ENCODE measurements at regions not wholly inside any gene's neighbourhood (a gene's known extent, or its start where the extent isn't known, plus 50 kb on each side); places are given as distances from the start of the nearest gene placed in this dataset.

DNA sequence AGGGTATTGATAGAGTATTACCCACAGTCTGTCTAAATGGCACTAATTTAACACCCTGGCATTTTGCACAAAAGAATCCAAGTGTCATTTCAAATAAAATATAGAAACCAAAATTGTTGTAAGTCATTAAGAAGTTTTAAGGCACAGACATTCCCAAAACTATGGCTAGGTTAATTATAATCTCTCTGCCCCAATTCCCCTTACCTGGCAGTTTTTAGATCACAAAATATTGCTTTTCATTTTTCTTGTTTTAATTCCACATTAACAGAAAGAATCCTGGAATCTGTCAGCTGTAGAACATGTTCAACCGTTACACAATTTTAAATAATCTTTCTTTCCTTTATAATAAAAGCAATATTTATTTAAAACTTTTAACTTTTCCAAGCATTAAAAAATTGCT lies 56.1 kb upstream of the PALS2 start:
- 80 to 88% (median 85%) methylated on average over 1 of the region's 1 CpG for WGBS, 3 donors
- intact Hi-C loops (cut with DNase I): no loop called here
- TF ChIP-seq, protein P1, sequence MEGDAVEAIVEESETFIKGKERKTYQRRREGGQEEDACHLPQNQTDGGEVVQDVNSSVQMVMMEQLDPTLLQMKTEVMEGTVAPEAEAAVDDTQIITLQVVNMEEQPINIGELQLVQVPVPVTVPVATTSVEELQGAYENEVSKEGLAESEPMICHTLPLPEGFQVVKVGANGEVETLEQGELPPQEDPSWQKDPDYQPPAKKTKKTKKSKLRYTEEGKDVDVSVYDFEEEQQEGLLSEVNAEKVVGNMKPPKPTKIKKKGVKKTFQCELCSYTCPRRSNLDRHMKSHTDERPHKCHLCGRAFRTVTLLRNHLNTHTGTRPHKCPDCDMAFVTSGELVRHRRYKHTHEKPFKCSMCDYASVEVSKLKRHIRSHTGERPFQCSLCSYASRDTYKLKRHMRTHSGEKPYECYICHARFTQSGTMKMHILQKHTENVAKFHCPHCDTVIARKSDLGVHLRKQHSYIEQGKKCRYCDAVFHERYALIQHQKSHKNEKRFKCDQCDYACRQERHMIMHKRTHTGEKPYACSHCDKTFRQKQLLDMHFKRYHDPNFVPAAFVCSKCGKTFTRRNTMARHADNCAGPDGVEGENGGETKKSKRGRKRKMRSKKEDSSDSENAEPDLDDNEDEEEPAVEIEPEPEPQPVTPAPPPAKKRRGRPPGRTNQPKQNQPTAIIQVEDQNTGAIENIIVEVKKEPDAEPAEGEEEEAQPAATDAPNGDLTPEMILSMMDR (IDR thresholded peaks at IDR 0.05): no peak
- Histone ChIP-seq H3K27me3 (ENCODE audit: insufficient read depth in 3 of 3, low read length in 2 of 3) (no peaks in the 10 kb centered on the region), H3K4me3 (no peak overlapping the region), H3K36me3 (ENCODE audit: insufficient read depth in 1 of 2, low read depth in 1 of 2) (no peaks in the 10 kb centered on the region), H3K27ac (no peak overlapping the region), H3K4me1 (peaks cover 2% of the 10 kb centered on the region), H3K9me3 (no peaks in the 10 kb centered on the region)
- ATAC-seq (no peak), DNase-seq (no peak)

DNA sequence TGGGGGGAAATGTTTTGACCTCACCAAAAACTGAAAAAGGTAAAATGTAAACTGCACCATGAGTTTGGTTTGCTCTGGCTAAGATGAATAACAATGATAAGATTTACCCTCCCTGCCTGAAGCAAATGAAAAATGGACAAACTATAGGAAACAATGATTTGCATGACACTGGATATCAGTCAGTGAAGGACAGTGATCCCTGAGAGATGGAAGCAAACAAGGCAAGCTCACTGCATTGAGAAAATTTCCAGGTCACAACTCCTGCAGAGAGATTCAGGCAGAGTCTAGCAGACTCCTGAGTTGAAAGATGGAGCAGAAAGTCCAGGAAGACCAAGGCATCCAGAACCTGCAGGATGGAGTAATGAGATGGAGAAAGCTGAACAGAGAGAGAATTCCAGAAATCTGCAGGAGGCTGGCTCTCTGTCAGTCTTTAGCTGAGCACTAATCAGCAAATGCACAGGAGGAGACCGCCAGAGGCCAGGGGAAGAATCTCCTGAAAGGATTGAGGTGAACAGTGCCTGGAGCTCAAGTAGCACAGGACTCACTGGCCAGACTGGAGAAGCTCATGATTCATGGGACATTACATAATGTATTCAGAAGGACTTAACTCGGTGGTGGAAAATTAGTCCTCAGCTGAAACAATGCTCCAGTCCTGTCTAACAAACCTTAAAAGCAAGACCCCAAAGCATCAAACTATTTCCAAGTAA lies 51.2 kb upstream of the PALS2 start:
- no peaks in the 10 kb centered on the region for H3K27me3 ChIP-seq (ENCODE audit: insufficient read depth in 3 of 3, low read length in 2 of 3)
- no peaks in the 10 kb centered on the region for H3K36me3 ChIP-seq (ENCODE audit: insufficient read depth in 1 of 2, low read depth in 1 of 2)
- no peak overlapping the region for H3K4me3 ChIP-seq
- H3K9me3 ChIP-seq: no peaks in the 10 kb centered on the region
- ATAC-seq (no peak), DNase-seq (no peak)
- H3K27ac ChIP-seq: no peak overlapping the region
- TF ChIP-seq, protein P1 (IDR thresholded peaks at IDR 0.05): no peak
- intact Hi-C loops (cut with DNase I): no loop called here
- WGBS, 3 donors: 52 to 64% (median 57%) methylated on average over 2 of the region's 2 CpGs
- peaks cover 2% of the 10 kb centered on the region for H3K4me1 ChIP-seq

Data from psoas muscle (tissue), 7 donors.